HG03469 (cell line): ENCODE measurements at regions not wholly inside any gene's neighbourhood (a gene's known extent, or its start where the extent isn't known, plus 50 kb on each side); places are given as distances from the start of the nearest gene placed in this dataset.

Experiments used
- ATAC-seq: cut with Tn5 transposase; IDR thresholded peaks from one replicate; pipeline ENCODE4 v1.9.1; 2021; ENCODE audit warnings: mild to moderate bottlenecking, moderate library complexity, moderate number of reproducible peaks; ENCODE audit not compliant: unreplicated experiment

DNA sequence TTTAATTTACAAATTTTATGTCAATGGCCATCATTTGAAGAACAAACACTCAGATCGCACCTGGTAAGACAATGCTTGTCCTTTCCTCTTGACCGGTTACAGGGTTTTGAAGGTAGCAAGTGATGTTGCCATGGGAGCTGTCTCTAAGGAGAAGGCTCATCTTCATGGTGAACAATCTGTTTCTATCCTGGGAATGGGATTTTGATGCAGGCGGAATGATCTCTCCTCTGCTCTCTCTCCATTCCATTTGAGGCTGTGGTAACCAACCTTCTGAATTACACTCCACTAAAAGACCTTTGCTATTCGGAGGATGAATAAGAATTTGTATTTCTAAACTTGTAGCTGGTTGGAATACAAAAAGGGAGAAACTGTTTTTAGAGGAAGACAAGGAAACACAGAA, 57.9 kb upstream of the SLC5A9 start:
- no peak for ATAC-seq

DNA sequence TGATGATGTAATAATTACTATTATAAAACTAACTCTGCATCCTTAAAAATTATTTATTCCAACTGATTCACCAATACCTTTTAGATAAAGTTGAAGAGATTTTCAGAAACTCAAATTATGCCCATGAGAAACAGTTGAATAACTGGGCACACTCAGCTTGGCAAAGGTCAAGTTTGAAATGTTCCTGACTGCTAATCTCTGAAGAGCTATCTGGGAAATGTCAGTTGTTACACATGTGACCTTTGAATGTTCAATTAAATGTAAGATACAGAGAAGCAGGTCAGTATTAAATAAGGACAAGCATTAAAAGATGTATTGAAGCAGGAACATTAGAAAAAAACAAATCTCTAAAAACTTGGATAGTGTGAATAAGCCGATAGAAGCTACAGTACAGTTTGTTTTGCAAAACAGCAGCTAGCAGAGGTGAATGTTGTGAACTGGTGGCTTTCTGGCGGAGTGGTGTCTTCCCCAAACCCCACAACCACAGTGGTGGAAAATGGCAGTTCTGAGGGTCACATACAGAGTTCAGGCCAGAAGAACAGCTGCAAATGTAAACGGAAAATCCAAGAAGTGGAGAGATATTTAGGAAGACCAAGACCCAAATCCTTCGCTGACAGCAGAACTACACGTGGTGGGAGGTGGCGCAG, 61.9 kb upstream of the SLC5A9 start:
- no peak for ATAC-seq

DNA sequence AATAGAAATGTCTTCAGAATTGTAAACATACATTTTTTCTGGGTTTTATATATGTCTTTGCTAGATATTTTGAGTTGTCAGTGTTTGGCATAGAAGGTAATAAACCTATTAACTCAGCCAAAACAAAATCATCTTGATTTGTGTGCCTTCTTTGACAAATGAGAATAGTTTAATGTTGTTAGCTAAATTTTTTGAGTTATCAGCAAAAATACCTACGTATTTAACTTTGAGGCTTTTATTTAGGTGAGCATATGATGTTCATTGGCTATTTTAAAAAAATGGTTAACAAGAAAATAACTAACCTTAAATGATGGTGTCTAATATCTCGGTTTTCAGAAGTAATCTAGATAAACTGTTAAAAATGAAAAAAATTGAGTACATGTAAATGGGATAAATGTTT, 83.2 kb upstream of the SLC5A9 start:
- ATAC-seq = no peak

DNA sequence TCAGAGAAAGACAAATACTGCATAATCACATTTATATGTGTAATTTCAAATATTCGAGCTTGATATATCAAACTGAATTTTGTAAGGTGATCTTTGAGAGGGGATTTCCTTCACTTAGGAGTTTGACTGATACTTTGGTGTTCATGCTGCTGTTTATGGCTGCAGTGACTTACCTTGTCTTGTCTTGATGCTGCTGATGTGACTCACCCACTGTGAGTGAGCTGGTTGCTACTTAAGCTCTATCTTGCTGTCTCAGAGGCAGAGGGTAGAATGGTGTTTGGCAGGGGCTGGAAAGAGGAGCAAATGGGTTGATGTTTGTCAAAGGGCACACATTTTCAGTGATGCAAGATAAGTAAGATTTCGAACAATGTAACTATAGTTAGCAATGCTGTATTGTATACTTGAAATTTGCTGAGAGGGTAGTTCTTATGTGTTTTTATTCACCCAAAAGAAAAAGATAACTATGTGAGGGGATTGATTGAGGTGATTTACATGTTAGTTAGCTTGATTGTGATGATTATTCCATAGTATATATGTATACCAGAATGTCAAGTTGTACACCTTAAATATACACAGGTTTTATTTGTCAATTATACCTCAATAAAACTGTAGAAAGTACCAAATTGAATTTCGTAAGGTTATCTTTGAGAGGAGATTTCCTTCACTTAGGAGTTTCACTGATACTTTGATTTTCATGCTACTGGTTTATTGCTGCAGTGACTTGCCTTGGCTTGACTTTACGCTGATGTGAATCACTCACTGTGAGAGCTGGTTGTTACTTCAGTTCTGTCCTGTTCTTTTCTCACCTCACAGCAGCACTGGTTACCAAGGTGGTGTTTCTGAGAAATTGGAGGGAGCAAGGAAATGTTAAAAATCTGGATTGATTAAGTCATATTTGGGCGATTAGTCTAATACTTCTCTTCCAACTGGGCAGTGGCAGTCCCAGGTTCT, 94.5 kb upstream of the SLC5A9 start:
- no peak for ATAC-seq

DNA sequence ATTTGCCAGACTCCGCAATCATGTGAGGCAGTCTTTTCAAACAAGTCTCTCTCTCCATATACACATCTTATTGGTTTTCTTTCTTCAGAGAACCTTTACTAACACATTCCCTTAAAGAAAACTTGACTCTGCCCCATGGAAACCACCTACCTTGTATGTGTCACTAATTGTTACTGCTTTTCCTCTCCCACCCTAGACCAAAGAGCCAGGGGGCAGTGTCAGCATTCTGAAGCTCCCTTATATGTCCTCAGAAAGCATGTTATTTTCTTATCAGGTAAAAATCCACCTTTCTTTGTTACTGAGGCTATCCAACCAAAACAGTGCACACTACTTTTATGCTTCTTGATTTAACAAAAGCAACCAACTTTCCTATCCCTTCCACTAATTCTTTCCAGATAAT, 98.9 kb upstream of the SLC5A9 start:
- ATAC-seq = no peak

DNA sequence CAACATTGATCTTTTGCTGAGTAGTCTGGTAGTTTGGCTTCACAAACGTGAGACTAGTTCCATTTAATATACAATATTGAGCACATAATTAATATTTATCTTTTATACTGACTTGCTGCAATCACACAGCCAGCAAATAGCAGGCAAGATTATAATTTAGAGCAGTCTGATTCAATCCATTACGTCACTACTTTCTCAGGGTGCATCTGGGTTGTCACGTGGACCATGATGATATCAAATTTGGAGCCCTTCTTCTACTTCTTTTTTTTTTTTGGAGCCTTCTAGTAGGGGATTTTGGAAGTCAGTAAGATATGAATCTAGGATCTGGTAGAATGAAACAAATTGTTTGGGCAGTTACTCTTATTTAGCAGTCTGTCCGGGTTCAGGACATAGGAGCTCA, 100.6 kb upstream of the SLC5A9 start:
- ATAC-seq = no peak

DNA sequence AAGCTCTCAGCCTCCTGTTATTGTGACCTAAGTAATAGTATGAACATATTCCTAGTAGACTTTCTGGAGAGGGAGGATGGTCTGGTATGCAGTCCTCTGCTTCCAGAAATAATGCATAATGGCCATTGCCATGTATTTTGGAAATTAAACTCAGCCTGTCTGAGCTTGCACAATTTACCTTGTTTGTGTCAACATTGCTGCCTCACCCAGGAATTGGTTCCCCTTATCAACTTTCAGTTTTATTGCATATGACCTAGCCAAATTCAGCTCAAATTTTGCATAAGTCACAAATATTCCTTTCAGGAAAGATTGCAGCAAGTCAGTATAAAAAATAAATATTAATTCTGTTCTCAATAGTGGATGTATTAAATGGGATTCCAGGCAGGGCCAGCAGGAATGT, 101.9 kb upstream of the SLC5A9 start:
- no peak for ATAC-seq

DNA sequence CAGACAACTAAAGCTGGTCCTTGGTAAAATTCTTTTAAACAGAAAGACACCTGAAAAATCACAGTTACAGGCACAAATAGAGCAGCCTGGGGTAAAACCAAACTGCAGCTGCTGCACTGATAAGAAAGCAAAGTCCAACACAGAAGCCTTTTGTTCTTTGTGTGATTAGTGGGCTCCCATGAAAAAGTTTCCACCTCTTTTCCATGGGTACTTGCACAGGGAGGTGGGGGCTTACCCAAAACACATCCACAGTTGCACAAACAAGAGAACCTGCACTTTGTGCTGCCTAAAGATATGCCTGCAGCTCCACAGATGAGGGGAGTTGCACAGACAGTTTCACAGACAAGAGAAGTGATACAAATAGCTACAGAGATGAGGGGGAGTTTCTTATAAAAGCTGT, 106.7 kb upstream of the SLC5A9 start:
- ATAC-seq = no peak

DNA sequence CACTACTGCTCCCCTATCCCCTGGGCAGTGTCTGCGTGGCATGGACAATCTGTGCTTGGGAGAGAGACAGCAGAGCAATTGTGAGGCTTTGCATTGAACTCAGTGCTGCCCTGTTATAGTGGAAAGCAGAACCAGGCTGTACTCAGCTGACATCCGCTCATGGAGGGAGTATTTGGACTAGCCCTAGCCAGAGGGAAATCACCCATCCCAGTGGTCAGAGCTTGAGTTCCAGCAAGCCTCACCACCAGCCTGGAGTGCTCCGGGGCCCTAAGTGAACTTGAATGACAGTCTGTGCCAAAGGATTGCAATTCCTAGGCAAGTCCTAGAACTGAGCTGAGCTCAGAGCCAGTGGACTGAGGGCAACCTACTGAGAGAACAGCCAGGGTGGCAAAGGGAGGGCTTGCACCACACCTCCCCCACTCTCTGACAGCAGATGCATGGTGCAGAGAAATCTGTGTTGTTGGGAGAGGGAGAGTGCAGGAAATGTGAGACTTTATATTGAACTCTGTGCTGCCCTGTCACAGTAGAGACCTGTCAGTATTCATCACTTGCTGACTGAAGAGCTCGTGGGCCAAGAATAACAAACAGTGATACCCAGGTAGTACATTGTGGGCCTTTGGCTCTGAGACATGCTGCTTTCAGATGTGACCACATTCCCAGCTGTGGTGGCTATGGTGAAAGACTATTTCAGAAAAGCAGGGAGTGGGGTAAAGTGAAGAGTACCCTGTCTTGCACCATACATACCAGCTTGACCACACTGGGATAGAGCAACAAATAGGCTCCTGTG, 107.7 kb upstream of the SLC5A9 start:
- ATAC-seq = no peak

DNA sequence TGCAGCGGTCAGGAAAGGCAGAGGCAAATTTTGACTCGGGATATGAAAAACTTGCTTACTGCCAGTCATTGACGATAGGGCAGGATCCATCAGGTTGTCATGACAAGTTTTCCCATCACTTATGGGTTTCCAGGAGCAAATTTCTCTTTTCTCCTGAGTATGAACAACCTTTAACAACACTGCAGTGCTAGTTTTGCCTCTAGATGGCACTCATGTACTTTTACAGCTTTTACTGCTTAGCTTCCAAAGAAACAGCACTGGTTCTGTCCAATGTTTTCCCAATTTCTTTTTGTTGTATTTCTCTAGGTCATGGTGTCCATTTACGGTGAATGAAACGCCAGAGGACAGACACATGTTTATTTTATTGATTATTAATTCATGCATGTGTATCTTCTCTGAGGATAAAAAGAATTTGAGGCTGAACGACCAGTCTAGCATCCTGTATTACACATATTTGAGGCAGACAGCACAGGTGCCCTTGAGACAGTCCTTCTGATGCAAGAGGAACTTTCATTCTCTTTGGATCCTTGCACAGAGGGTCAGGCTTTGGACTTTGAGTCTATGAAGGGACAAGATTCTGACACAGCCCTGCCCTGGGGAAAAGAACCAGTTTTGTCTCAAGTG, 112.3 kb upstream of the TRABD2B start:
- ATAC-seq = no peak

DNA sequence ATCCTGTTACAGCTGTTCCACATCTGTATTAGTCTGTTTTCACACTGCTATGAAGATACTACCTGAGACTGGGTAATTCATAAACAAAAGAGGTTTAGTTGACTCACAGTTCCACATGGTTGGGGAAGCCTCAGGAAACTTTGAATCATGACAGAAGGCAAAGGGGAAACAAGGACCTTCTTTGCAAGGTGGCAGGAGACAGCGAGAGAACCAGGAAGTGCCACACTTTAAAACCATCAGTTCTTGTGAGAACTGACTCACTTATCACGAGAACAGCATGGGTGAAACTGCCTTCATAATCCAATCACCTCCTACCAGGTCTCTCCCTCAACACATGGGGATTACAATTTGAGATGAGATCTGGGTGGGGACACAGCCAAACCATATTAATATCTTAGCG, 110.3 kb upstream of the TRABD2B start:
- ATAC-seq = no peak

DNA sequence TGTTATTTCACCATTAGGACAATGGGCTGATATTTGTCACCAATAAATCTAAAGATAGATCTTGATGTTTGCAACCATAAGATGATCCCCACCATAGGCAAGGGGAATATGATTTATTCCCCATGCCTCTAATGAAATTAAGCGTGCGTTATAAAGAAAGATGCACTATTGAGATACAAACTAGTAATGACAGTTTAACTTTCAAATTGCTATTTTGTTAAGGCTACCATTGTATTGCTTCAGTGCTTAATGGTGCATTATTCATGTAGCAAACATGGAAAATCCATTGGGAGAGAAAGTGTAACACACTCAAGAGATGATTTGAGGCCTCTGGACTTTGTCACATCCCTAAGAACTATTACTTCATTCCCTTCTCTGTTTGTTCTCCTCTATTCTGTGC, 108.9 kb upstream of the TRABD2B start:
- ATAC-seq = no peak

DNA sequence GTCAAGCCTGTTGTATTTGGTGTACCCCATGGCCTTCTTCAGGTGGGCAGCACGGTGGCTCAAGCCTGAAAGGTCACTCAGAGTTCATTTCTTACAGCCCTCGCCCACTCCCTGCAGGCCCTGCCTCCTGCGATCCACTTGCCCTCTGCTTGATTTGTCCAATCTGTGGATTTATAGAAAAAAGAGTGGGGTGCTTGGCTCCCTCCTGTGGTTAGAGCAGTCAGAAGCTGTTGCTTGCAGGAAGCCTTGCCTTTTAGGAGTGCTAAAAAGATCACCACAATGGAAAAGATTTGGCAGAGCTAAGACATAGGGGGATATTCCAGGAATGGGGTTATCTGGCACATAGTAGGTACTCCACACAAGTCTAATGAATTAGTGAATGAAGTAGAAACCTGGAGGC, 108.0 kb upstream of the TRABD2B start:
- no peak for ATAC-seq

DNA sequence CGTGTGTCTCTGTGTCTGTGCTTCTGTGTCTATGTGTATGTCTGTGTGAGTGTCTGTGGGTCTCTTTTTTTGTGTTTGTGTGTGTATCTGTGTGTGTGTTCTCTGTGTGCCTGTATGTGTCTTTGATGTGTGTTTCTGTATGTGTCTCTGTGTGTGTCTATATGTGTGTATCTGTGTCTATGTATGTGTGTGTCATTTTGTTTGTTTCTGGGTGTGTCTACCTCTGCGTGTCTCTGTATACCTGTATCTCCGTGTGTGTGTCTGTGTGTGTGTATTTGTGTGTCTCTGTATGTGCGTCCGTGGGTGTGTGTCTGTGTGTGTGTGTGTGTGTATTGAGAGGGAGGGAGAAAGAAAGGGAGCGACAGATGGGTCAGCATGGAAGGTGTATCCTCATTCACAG, 106.3 kb upstream of the TRABD2B start:
- no peak for ATAC-seq

DNA sequence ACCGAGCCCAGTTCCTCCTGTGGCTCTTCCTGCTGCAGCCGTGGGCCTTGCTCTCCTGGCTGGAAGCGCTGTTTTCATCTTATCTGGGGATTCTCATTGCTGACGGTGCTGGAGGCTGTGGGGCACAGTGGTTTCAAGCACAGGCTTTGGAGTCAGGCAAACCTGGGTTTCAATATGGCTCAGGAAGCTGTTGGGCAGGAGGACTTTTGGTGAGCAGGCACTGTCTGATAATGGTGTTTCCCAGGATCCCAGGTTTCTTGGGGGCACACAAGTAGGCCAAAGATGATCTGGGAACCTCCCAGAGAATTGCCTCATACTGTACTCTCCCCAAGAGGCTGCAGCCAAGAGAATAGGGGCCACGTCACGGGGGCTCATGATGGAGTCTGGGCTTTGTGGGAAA, 105.6 kb upstream of the TRABD2B start:
- no peak for ATAC-seq

DNA sequence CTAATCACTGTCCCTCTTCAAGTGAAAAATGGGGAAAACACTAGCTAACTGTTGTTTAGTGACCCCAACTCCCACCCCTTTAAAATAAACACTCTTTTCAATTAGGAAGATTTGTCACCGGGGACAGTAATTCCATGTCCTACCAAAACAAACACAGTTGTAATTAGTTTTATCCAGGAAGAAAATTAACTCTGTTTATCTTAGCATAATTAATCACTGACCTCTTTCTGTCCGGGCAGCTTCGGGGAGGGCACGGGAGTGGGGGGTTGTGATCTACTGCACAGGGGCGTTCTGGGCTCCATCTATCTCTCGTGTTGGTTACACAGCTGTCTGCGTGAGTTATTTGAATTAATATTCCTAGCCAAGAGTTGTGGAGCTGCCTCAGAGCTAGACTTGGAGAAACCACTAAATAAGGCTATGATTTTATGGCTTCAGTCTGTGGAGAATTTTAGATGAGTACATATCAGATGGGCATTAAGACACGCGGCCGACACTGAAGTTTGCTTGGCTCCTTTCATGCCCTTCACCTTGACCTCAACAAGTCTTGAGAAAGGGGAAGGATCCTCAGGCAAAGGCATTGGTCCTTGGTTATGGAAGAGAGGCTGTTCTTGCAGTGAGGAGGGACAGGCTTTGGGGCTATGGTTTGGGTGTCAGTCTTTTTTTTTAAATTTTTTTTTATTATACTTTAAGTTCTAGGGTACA, 102.0 kb upstream of the TRABD2B start:
- no peak for ATAC-seq

DNA sequence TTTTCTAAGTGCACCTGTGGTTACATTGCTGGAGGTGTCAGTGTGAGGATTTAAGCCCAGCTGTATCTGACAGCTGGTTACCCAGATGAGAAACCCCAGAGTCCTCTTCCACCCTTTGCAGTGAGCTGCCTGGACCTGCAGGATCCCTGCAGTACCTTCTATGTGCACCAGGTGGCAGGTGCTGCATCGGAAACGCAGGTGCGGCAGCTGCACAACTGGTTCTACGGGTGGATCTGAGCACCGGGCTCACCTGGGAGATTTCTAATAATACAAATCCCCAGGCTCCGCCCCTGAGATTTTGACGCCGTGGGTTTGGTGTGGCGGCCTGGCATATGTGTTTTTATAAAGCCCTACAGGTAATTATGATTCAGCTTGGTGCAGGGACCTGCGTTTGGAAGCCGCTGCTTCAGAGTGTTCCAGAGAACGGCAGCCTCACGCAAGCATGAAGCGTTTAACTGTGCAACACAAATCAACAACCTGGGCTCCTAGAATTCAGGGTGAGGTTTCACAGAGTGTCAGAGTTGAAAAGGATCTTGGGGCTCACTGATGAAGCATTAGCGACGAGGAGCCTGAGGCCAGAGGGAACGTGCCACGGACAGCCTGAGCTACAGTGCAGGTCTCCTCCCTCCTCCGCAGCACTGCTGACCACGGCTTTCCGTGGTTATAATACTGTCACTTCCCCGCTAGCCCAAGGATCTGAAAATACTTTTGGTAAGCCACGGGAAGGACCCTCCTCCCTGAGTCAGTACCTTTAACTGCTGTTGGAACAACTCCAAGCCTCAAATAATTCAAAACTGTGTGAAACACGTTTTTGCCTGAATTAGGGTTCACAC, 96.7 kb upstream of the TRABD2B start:
- ATAC-seq = peak; percentile 97

DNA sequence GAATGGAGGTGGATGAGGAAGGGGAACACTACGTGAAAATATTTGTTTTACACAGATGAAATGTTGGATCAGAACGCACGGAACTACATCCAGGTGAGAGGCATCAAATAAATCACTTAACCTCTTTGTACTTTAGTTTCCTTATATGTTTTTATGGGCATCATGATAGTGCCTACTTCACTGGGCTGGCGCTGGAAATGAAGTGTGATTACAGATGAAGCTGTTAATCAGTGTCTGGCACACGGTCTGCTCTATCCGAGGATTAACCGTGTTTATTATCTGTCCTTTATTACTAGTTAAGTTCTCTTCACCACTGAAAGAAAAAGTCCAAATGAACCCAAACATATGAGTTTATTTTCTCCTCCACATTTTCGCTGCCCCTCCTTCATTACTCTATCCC, 96.0 kb upstream of the TRABD2B start:
- no peak for ATAC-seq

DNA sequence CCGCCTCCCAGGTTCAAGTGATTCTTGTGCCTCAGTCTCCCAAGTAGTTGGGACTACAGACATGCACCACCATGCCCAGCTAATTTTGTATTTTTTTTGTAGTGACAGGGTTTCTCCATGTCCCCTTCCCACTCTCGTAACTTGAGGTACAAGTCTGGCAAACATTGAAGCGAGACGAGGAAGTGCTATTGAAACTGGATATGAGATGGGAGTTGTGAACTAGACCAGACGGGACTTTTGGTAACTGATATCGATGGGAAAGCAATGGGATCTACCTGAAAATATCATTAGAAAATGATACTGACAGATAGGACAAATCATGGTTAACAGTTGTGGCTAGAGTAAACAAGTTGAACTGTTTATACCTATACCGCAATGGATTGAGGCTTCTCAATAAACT, 95.2 kb upstream of the TRABD2B start:
- ATAC-seq = no peak
